ENCODE measurements at regions not wholly inside any gene's neighbourhood (a gene's known extent, or its start where the extent isn't known, plus 50 kb on each side); places are given as distances from the start of the nearest gene placed in this dataset.

GRCh38 chr20:5448449-5449118 is 131.8 kb upstream of the PROKR2 start:
- TF ChIP-seq SUZ12 (IDR thresholded peaks at IDR 0.05; ENCODE audit: extremely low read depth, insufficient read depth, insufficient read length), result no peak
- TF ChIP-seq ZNF274 (IDR thresholded peaks at IDR 0.05; ENCODE audit: low read depth, low read length), result no peak
